ENCODE measurements at regions not wholly inside any gene's neighbourhood (a gene's known extent, or its start where the extent isn't known, plus 50 kb on each side); places are given as distances from the start of the nearest gene placed in this dataset.

GRCh38 chrX:12052109-12052508 is 86.2 kb upstream of the FRMPD4 start:
- Histone ChIP-seq H3K27me3 (no peaks in the 10 kb centered on the region), H3K27ac (no peak overlapping the region), H3K4me3 (no peak overlapping the region), H3K36me3 (no peaks in the 10 kb centered on the region), H3K9me3 (no peaks in the 10 kb centered on the region), H3K4me1 (no peaks in the 10 kb centered on the region)
- DNase-seq (no peak), ATAC-seq (no peak)
- intact Hi-C loops (cut with DNase I): no loop called here
- TF ChIP-seq CTCF (IDR thresholded peaks at IDR 0.05): no peak

- TF ChIP-seq CTCF (IDR thresholded peaks at IDR 0.05): no peak
- Histone ChIP-seq H3K27ac (no peak overlapping the region), H3K4me1 (no peaks in the 10 kb centered on the region), H3K27me3 (no peaks in the 10 kb centered on the region), H3K36me3 (no peaks in the 10 kb centered on the region), H3K4me3 (no peak overlapping the region), H3K9me3 (no peaks in the 10 kb centered on the region)
- no peak for ATAC-seq
- no peak for DNase-seq
- intact Hi-C loops (cut with DNase I): no loop called here
Observed at GRCh38 chrX:12058087-12058486, 80.2 kb upstream of the FRMPD4 start.

- DNase-seq (no peak), ATAC-seq (no peak)
- Histone ChIP-seq H3K4me1 (no peaks in the 10 kb centered on the region), H3K27me3 (no peaks in the 10 kb centered on the region), H3K4me3 (no peak overlapping the region), H3K36me3 (no peaks in the 10 kb centered on the region), H3K9me3 (no peaks in the 10 kb centered on the region), H3K27ac (no peak overlapping the region)
- no peak for TF ChIP-seq CTCF (IDR thresholded peaks at IDR 0.05)
- intact Hi-C loops (cut with DNase I): no loop called here
Observed at GRCh38 chrX:12060489-12061260, 77.6 kb upstream of the FRMPD4 start.

- no peaks in the 10 kb centered on the region for H3K9me3 ChIP-seq
- H3K4me1 ChIP-seq: no peaks in the 10 kb centered on the region
- TF ChIP-seq CTCF (IDR thresholded peaks at IDR 0.05): no peak
- no peaks in the 10 kb centered on the region for H3K36me3 ChIP-seq
- H3K27ac ChIP-seq: no peak overlapping the region
- DNase-seq (peak in 2 of 4 donors; percentile 10 to 30), ATAC-seq (peak; percentile 29)
- intact Hi-C loops (cut with DNase I): no loop called here
- no peaks in the 10 kb centered on the region for H3K27me3 ChIP-seq
- no peak overlapping the region for H3K4me3 ChIP-seq
Observed at GRCh38 chrX:12065251-12065650, 73.0 kb upstream of the FRMPD4 start.

GRCh38 chrX:12076046-12076445 is 62.2 kb upstream of the FRMPD4 start:
- H3K36me3 ChIP-seq: no peaks in the 10 kb centered on the region
- no peaks in the 10 kb centered on the region for H3K4me1 ChIP-seq
- no peaks in the 10 kb centered on the region for H3K9me3 ChIP-seq
- no peak overlapping the region for H3K27ac ChIP-seq
- ATAC-seq: no peak
- intact Hi-C loops (cut with DNase I): no loop called here
- peaks cover 0 to 8% of the 10 kb centered on the region in 2 donors for H3K27me3 ChIP-seq
- TF ChIP-seq CTCF (IDR thresholded peaks at IDR 0.05): no peak
- no peak overlapping the region for H3K4me3 ChIP-seq
- DNase-seq: no peak
